IMR-90 (cell line): ENCODE measurements at regions not wholly inside any gene's neighbourhood (a gene's known extent, or its start where the extent isn't known, plus 50 kb on each side); places are given as distances from the start of the nearest gene placed in this dataset.

Experiments
- BHLHE40 ChIP-seq: fragments of 150-350 bp; IDR thresholded peaks from 2 replicates; pipeline ENCODE4 v1.6.1; 2016; ENCODE audit warnings: mild to moderate bottlenecking, low read depth, low read length
- CEBPB ChIP-seq: IDR thresholded peaks from 2 replicates; pipeline ENCODE4 v1.6.1; 2012; ENCODE audit warnings: low read depth, low read length, improper control_type of control experiment
- CTCF ChIP-seq: conservative IDR thresholded peaks from 2 replicates; pipeline ENCODE4 v1.5.1; 2012; ENCODE audit warnings: mild to moderate bottlenecking, low read depth, low read length, improper control_type of control experiment
- FOS ChIP-seq: fragments of 150-350 bp; IDR thresholded peaks from 2 replicates; pipeline ENCODE4 v1.6.1; 2016; ENCODE audit warnings: low read depth, low read length
- POLR2A ChIP-seq: IDR thresholded peaks from 2 replicates; pipeline ENCODE4 v1.6.1; 2012; ENCODE audit warnings: mild to moderate bottlenecking, low read depth, low read length
- RAD21 ChIP-seq: IDR thresholded peaks from 2 replicates; pipeline ENCODE4 v1.6.1; 2012; ENCODE audit warnings: low read length, improper control_type of control experiment
- RCOR1 ChIP-seq: IDR thresholded peaks from 2 replicates; pipeline ENCODE4 v1.6.1; 2012; ENCODE audit warnings: mild to moderate bottlenecking, low read length, improper control_type of control experiment; ENCODE audit not compliant: insufficient replicate concordance
- SMC3 ChIP-seq: fragments of 150-350 bp; IDR thresholded peaks from 2 replicates; pipeline ENCODE4 v1.6.1; 2016; ENCODE audit warnings: low read depth, mild to moderate bottlenecking, antibody characterized with exemption, low read length, moderate library complexity
- USF2 ChIP-seq: fragments of 150-350 bp; IDR thresholded peaks from 2 replicates; pipeline ENCODE4 v1.6.1; 2017; ENCODE audit warnings: mild to moderate bottlenecking, antibody characterized with exemption, low read length, low read depth

- no peak for TF ChIP-seq CEBPB
- TF ChIP-seq BHLHE40 = no peak
- no peak for TF ChIP-seq RCOR1
- no peak for TF ChIP-seq CTCF
- TF ChIP-seq POLR2A = no peak
- no peak for TF ChIP-seq RAD21
- TF ChIP-seq SMC3 = no peak
- TF ChIP-seq FOS = no peak
- no peak for TF ChIP-seq USF2
Measured at GRCh38 chr1:37147392-37147831, 113.1 kb upstream of the GRIK3 start.
